ENCODE measurements at regions not wholly inside any gene's neighbourhood (a gene's known extent, or its start where the extent isn't known, plus 50 kb on each side); places are given as distances from the start of the nearest gene placed in this dataset.

DNA sequence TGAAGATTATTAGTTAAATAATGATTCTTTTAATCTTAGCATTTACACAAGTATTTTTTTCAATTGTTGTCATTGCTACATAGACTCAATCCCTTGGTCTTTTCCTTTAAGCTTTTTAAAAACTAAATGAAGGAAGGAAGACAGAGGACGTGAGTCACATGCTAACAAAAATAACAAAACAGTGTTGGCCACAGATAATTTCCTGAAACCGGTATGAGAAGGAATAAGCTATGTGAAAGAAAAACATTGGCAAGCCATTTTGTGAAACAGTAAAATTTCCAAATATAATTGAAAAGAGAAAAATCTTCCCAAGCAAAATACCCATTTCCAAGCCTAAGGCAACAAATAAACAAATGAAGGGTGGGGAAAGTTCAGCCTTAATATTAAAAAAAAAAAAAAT is 223.0 kb downstream of the AHR start:
- DNase-seq (ENCODE audit: low spot score): peak; percentile 33

DNA sequence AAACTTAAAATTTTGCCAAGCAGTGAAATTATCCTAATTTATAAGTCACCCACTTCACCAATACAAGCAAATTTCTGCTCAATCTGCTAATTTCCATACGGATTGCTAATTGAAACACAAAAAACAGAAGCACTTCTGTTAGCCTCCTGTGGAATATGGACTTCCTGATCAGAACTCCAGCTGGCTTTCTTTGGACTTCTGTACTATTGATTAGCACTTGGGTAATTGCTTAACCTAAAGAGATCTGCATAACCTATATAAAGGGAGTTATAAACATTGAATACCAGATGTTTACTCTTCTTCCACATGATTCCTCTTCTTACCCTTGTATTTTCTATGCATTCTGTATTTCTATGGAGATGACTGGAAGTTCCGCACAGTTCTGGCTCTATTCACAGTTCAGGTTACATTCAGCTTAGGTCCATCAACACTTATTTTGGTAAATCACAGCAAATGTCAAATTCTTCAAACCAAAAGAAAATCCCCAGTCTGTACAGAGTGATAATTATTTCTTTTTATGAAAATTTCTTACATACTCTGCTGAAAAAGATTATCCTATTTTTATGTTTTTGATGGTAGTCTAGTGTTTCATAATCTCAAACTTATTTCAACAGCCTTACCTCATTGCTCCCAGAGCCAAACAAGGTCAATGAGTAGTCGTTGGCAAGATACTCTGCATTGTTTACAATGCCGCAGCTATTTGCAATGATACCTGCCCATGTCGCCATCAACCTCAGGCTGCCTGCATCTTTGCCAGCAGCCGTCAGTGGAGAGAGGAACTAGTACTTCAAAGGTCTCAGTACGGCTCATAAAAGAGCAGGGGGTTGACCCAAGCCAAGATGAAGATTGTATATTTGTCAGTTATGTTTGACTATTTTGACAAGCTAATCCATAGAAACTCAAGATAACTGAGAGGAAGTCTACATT is 225.6 kb downstream of the AHR start:
- DNase-seq (ENCODE audit: low spot score): peak; percentile 21

DNA sequence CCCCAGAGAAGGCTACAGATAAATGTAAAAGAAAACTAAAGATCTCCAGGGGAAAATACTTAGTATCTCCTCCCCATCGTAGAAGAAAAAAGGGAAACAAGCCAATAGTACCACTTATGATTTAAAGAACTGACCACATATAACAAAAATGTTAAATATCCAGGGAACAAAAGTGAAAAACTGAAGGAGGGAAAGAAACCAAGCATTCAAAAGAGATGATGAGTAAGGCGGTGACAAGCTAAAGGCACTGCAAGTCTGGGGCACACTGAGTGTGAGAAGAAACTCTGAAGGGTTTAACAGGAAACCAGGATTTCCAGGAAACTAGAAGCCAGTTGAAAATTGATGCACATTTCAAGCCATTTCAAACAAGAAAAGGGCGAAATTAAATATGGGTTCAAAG is 226.3 kb downstream of the AHR start:
- no peak for DNase-seq (ENCODE audit: low spot score)

DNA sequence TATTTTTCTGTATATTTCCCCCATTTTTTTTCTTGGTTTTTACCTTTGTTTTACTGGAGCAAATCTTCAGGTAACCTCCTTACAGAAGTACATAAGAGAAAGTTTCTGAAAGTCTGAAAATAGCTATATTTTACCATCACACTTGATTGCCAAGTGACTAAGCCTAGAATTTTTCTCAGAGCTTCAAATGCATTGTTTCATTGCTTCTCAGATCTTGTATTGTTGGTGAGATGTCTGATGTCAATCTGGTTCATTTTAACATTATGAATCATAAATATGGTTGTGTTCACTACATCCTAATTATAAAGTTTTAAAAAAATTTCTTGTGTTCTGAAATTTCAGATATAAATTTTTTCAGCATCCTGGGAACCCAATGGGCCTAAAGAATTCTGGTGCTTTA is 228.2 kb downstream of the AHR start:
- DNase-seq (ENCODE audit: low spot score): no peak

DNA sequence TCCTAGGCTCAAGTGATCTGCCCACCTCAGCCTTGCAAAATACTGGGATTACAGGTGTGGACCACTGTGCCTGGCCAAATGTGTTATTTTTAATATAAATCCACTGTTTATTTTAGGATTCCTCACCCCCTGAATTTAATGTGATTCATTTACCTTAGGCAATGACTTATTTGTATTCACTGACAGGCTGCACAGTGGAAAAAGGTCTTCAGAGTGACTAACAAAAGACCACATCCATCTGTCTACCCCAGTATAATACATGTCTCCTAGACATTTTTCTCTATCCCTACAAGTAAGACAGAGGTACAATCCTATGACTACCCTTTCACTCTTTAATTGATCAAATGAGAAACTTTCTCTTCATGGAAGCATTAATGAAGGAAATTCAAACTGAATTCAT is 230.2 kb downstream of the AHR start:
- no peak for DNase-seq (ENCODE audit: low spot score)

DNA sequence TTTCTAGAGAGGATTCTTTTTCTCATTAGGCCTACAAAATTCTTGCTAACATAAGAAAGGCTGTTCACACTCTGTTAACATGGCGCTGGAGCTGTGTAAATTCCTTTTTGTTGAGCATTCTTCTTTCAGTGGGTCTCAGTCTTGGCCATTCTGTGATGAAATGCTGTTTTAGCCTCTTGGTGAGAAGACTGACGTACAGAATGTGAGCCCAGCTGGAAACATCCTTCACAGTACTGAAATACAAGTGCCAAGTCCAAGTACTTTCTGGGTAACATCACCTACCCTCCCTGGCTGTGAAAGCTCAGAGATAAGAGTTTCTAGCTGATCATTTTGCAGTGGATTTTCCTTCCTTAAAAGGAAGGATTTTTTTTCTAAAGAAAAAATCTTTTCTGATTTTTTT is 231.8 kb downstream of the AHR start:
- DNase-seq (ENCODE audit: low spot score): peak; percentile 37

DNA sequence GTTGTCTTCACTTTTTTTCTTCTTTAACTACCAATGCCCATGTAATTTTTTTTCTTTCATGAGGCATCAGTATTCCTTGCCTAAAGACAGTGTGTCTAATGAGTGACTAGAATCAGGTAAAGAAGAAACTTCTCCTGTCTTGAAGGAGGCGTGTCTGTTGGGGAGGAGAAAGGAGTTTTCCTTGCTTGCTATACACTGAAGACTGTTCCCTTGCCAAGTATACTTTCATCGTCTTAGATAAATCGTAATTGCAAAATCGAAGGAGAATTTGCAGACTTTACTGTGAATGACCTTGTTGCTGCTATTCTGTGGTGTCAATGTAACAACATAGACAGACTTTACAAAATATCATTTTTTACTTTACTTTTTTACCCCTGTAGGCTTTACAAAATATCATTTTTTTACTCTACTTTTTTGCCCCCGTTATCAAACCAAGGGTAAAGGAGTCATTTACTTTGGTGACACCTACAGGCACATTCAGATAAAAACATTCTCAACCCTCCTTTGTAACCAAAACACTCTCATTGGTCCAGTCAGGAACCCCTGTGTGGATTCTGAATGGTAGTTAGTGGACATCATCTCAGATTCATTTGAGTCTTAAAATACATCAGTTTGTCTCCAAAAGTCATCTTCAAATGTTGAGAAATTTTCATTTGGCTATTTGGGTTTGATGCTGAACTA is 232.4 kb downstream of the AHR start:
- no peak for DNase-seq (ENCODE audit: low spot score)

DNA sequence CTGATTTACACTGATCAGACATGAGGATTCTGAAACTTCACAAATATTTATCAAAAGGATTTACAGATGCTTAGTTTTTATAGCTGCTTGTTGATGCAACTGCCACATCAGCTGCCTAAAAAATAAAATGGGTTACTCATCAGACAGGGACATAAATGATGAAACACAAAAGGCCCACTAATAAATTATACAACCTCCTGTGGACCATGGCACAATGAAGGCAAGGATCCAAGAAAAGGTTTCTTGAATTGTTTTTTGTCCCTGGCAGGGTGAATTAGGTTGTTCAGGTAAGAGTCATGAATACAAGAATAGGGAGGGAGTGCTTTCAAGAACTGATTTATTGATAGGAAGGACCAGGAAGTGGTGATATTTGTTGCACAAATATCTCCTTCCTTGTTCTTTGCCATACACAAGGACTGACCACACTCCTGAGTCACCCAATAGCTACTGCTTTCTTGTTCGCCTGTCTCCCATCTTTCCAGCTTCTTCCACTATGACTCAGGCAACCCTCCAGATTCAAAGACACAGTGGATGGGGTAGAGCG is 234.5 kb downstream of the AHR start:
- peak; percentile 84 for DNase-seq (ENCODE audit: low spot score)

DNA sequence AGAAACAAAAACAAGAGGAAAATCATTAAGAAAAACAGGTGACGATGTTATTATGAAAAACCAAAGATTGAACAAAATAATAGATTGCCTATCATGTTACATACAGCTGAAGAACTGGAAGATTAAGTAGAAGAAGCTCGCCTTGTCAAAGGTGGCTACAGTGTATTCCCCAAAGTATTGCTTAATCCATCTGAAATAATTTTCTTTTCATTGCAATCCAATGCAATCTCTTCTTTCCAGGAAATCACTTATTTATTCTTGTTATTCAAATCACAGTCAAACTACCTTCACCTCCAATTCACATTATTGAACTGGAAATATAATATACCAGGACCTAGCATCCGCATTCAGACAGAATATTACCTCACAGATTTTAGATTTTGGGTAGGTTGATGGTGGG is 235.9 kb downstream of the AHR start:
- DNase-seq (ENCODE audit: low spot score): no peak

DNA sequence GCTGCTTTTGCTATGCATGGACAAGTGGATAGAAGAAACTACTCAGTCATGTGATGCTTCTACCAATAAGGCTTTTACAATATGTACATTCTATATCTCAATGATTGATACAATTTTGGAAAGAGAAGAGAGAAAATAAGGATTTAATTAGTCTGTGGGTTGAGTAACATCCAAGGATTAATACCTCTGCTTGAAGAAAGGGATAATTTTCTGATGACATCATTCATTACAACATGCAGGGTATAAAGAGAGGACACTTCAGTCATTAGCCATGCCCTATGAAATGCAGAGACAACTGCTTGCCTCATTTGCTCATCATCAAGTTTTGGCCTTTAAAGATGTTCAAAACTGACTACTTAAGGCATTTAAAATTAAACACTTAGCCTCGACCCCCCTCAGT is 237.3 kb downstream of the AHR start:
- peak; percentile 52 for DNase-seq (ENCODE audit: low spot score)

DNA sequence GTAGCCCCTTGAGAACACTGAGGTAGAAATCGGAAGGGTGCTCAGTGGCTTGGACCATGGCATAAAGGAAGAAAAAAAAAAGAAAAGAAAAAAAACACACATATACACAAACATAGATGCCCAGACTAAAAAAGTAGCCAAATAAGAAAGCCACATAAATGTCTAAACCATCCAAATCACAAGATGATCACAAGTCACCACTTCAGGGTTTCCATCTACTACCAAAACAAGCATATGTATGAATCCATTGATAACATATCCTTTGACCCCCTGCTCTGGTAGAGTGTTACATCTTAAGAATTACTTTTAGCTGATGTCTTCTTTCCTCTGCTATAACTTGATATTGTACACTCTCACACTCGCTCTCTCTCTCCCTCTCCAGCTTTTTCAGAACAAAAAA is 245.9 kb downstream of the AHR start:
- no peak for DNase-seq (ENCODE audit: low spot score)

DNA sequence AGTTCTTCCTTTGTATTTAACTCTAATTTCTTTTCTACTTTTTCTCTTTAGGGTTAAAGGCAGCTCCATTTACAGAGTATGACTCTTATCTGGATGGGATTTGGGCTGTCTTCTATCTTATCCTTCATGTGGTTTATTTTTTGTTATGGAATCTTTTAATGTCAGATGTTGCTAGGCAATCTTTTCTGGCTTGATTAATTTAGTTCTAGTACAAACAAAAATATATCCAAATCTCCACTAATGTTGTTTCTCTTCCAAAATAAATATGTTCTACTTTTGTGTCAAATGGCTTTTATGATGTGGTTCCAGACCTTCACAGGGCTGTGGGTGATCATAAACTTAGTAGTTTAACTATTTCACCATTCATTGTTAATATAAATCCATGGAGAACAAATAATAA is 246.9 kb downstream of the AHR start:
- DNase-seq (ENCODE audit: low spot score): no peak

DNA sequence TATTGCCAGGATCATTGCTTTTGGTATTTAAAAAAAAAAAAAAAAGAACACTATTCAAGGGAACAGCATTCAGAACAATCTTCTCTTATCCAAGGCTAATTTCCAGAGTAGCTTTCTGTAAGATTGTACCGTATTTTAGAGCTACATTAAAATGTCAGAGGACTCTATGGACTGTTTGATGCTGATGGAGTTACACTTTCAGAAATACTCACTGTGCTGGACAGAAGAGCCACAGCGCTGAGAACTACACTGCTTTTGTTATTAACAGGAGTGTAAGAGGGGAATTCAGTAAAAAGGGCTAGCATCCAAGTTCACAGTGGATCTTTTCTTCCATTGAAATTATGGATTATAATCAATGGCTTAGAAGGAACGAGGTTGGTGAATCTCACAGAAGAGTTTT is 247.7 kb downstream of the AHR start:
- DNase-seq (ENCODE audit: low spot score): no peak

DNA sequence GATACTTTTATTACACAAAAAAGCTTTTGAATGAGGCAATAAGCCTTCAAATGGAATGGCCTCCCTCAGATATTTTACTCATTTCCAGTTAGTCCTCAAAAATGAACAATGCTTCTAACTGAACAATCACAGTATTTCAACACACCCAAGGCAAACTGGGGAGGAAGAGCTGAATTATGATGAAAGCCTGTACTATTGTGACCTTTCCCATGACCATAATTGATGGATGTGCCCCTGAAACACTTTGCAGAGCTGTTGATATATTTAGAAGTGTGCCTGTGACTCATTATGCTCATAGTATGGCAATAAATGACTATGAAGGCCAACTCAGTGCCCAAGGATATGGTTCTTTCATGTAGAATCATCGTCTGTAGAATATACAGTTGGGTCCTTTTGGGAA is 248.1 kb downstream of the AHR start:
- DNase-seq (ENCODE audit: low spot score): peak; percentile 35

DNA sequence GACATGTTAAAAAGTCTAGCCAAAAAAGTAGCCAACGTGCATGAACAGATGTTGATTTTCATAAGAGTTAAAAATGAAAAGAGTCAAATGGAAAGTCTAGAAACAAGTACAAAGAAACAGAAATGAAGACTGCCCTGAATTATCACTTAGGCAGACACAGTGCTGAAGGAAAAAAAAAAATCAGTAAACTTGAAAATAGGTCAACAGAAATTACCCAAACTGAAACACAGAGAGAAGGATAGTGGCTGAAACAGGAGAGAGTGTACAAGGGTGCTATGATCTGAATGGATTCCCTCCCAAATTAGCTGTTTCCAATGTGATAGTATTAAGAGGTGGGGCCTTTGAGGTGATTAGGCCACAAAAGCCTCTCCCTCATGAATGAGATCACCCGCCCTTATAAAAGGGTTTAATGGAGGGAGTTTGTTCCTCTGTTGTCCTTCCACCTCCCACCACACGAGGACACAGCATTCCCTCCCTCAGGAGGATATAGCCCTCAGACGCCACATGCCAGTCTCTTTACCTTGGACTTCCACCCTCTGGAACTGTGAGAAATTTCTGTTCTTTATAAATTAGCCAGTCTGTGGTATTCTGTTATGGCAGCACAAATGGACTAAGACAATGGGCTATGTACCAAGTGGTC is 249.7 kb downstream of the AHR start:
- no peak for DNase-seq (ENCODE audit: low spot score)

DNA sequence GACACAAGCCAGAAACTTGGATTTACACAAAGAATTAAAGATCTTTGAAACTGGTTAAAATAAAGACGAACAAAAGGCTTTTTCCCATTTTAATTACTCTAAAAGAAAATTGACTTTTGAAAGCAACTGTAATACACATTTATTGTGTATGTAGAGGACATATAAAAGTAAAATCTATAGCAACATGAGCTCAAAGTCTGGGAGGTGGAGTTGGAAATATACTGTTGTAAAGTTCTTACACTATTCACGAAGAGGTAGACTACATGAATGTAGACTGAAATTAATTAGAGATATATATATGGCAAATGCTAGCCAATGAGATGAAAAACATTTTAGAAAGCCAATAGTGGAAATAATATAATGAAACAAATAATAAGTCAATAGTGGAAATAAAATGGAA is 251.0 kb downstream of the AHR start:
- DNase-seq (ENCODE audit: low spot score): no peak

DNA sequence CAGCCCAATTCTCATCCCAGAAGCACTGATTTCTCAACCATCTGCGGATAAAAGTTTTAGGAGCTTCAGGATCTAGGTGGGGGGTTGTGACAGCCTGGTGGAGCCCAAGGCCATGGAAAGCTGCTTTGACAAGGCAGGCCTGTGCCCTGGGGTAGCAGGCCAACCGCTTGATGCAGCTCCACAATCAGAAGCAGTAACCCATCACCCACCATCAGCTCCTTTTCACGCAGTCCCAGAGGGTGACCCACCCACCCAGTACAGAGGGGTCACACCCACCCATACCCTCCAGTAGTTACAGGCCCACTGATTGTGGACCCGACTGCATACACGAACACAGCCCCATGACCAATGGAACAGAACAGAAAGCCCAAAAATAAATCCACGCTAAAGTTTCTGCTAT is 253.9 kb downstream of the AHR start:
- no peak for DNase-seq (ENCODE audit: low spot score)

DNA sequence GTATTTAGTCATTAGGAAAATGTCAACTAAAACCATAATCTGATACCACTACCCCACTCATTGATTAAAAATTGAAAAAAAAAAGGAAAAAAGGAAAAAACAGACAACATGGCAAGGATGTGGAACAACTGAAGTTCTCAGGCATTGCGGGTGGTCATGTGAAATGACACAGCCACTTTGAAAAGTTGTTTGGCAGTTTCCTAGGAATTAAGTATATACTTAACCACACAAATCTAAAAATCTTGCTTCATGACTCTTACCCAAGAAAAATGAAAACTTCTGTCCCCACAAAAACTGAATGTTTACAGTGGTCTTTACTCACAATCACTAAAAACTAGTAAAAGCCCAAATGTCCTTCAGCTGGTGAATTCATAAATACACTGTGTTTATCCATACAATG is 254.5 kb downstream of the AHR start:
- DNase-seq (ENCODE audit: low spot score): no peak

DNA sequence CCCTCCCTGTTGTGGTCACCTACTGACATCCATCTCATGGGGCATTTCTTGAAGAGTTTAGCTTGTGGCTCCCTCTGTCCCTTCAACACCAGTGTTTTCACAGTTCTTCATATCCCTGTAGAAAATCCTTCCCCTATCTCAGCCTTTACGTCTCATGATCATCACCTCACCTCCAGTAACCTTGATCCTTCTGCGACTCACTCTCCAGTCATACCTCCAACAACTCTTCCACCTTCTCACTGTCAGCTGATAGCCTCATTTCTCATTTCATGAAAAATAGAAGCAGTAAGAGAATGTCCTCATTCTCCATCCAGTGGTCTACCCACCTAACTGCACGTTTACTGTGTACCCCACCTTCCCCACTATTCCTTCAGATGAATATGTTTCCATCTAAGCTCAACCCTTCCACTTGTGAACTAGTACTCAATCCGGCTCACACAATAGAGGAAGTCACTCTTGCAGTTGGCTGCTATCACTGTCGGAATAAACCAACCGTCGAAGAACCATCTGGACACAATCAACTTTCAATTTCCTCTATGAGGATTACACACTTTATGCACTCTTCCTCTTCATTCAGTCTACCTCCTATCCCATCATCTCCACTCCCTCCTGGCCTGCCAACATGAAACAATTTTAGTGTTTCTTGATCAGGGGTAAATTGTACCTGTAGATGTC is 256.0 kb downstream of the AHR start:
- DNase-seq (ENCODE audit: low spot score): no peak

DNA sequence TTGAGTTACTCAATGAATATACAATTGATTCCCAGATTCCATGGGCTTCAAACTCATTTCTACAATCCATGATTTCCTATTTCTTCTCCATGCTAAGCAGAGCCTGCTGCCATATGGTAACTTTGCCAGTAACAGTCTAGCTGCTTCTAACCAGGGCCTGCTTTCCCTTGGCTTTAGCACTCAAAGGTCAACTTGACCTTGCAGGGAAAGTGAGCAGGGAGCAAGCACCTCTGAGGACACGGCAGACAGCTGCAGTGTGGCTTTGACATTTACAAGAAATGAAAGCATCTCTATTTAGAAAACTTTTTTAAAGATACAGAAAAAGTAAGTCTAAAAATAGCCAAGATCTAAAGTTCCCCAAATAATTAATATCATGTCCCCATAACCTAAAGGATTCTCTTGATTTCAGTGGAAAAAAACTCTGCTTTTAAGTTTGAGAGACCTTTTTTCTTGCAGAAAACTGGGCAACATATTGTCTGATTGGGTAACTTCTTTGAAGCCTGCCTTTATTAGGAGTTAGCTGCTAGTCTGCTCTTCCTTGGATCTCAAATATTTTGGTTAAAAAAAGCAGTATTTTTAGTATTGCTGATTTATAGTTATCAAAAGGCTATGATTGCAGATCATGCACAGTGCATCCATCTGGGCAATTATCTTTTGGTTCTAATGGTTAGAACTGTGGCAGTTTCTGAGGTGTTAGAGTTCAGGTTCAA is 257.9 kb downstream of the AHR start:
- DNase-seq (ENCODE audit: low spot score): no peak

DNA sequence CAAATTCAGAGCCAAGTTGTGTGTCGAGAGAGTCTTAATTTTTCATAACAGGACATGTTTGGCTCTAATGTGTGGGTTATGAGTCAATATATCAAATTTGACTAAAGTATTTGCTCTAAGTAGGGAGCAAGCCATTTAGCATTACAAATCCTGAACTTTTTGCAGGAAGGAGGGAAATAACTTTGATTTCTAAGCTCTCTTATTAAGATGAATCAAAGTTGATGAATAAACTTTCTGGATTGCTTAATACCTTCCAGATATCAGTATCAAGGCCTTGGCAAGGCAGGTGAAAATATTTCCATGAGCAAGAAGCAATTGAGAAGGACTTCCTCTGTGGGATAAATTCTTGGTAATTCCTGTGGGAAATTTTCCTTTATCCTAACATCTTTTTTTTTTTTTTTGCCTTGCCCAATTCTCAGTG is 258.8 kb downstream of the AHR start:
- DNase-seq (ENCODE audit: low spot score): no peak

DNA sequence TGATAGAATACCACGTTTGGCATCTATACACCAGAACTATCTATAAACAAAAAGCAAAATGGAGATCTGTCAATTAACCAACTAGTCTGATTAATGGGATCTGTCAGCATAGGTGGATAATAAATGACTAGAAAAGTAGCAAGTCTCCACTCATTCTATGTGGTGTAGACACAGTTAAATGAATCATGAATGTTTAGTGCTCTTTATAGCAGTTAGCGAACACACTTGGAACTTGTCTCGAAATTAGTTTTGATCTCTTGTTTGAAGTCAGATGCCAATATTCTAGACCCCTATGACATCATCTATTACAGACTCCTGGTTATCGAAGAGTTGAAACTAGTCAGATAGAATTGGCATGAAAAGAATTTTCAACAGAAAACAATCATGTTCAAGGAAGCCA is 259.7 kb downstream of the AHR start:
- DNase-seq (ENCODE audit: low spot score): no peak
